IgD-negative memory B cell (primary cell): ENCODE measurements at regions not wholly inside any gene's neighbourhood (a gene's known extent, or its start where the extent isn't known, plus 50 kb on each side); places are given as distances from the start of the nearest gene placed in this dataset.
A peak's percentile ranks its signal among the peaks of the same experiment; 100 is the strongest.

Experiments
- H3K27ac Mint-ChIP-seq, 3 donors: one replicate each; pipeline ENCODE4 v1.8.0; 2020 to 2022; ENCODE audit warnings: mild to moderate bottlenecking in 3 of 3, mixed read lengths in 3 of 3, moderate library complexity in 1 of 3
- H3K27me3 Mint-ChIP-seq: one replicate; pipeline ENCODE4 v1.8.0; 2021; ENCODE audit warnings: mixed read lengths
- H3K36me3 Mint-ChIP-seq: one replicate; pipeline ENCODE4 v1.8.0; 2020; ENCODE audit warnings: mild to moderate bottlenecking, mixed read lengths
- H3K4me1 Mint-ChIP-seq, 3 donors: one replicate each; pipeline ENCODE4 v1.8.0; 2020 to 2022; ENCODE audit warnings: mixed read lengths in 3 of 3, mild to moderate bottlenecking in 1 of 3
- H3K4me3 Mint-ChIP-seq, 4 donors: one replicate each; pipeline ENCODE4 v1.8.0; 2020 to 2022; ENCODE audit warnings: mild to moderate bottlenecking in 4 of 4, mixed read lengths in 4 of 4, moderate library complexity in 3 of 4
- H3K9me3 Mint-ChIP-seq, 3 donors: one replicate each; pipeline ENCODE4 v1.8.0; 2020 to 2021; ENCODE audit warnings: mixed read lengths in 3 of 3, mild to moderate bottlenecking in 1 of 3

DNA sequence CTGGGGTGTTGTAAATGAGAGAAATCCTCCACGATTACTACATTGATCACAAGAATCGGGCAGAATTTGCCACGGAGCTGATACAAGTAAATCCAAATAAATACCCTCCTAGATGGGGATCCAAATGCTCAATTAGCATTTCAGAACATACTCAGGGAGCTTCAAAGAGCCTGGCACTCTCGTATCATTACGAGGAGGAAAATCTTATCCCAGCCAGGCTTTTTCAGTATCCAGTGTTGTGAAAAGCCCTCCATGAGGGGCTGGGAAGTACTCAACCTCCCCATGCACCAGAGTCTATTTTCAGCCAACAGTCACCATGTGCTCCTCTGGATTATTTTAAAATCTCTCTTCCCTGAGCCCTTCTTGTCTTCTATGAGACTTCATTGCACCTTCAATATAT lies 122.6 kb upstream of the ARRDC4 start:
- H3K9me3 Mint-ChIP-seq: peaks cover 8 to 11% (median 11%) of the 10 kb centered on the region in 3 donors
- no peak overlapping the region for H3K4me3 Mint-ChIP-seq
- H3K27me3 Mint-ChIP-seq: no peaks in the 10 kb centered on the region
- no peak overlapping the region for H3K27ac Mint-ChIP-seq
- H3K36me3 Mint-ChIP-seq: no peaks in the 10 kb centered on the region
- H3K4me1 Mint-ChIP-seq: no peaks in the 10 kb centered on the region

GRCh38 chr15:97838606-97839210 lies 121.8 kb upstream of the ARRDC4 start:
- no peaks in the 10 kb centered on the region for H3K4me1 Mint-ChIP-seq
- H3K36me3 Mint-ChIP-seq: no peaks in the 10 kb centered on the region
- H3K27ac Mint-ChIP-seq: no peak overlapping the region
- no peak overlapping the region for H3K4me3 Mint-ChIP-seq
- peaks cover 8 to 11% (median 11%) of the 10 kb centered on the region in 3 donors for H3K9me3 Mint-ChIP-seq
- H3K27me3 Mint-ChIP-seq: no peaks in the 10 kb centered on the region

DNA sequence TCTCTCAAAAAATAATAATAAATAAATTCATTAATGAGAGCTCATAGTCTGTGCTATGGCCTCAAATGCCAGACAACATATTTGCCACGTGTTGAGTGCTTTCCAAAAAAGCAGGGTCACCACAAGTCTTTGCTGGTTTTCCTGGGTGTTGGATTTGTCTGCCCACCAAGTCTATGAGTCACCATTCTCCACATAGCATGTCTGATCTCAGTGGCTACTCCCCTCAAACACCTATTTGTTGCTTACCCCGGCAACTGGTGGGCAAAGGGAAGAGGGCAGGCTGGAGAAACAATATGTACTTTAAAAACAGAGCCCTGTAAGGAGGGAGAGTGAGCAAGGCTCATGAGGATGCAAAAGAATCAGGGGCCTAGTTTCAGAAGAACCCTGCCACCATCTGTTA lies 120.0 kb upstream of the ARRDC4 start:
- Mint-ChIP-seq H3K4me3 (no peak overlapping the region), H3K27ac (no peak overlapping the region), H3K9me3 (peaks cover 6 to 11% (median 9%) of the 10 kb centered on the region in 3 donors), H3K36me3 (no peaks in the 10 kb centered on the region), H3K4me1 (no peaks in the 10 kb centered on the region), H3K27me3 (peaks cover 1% of the 10 kb centered on the region)

DNA sequence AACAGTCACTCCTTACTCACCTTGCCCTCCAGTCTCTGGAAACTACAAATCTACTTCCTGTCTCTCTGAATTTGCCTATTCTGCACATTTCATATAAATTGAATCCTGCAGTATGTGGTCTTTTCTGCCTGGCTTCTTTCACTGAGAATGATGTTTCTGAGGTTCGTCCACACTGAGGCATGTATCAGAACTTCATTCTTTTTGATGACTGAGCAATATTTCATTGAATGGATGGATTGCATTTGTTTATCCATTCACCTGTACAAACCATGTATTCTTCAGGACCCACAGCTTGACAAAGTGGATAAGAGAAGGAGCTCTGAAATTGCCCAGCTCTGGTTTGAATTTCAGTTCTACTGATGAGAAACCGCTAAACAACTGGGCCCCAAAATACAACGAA lies 118.9 kb upstream of the ARRDC4 start:
- H3K4me1 Mint-ChIP-seq: no peaks in the 10 kb centered on the region
- H3K4me3 Mint-ChIP-seq: no peak overlapping the region
- H3K27ac Mint-ChIP-seq: peak overlapping the region in 1 of 3 donors; percentile 39
- no peaks in the 10 kb centered on the region for H3K36me3 Mint-ChIP-seq
- peaks cover 1% of the 10 kb centered on the region for H3K27me3 Mint-ChIP-seq
- H3K9me3 Mint-ChIP-seq: peaks cover 0 to 6% (median 3%) of the 10 kb centered on the region in 3 donors

DNA sequence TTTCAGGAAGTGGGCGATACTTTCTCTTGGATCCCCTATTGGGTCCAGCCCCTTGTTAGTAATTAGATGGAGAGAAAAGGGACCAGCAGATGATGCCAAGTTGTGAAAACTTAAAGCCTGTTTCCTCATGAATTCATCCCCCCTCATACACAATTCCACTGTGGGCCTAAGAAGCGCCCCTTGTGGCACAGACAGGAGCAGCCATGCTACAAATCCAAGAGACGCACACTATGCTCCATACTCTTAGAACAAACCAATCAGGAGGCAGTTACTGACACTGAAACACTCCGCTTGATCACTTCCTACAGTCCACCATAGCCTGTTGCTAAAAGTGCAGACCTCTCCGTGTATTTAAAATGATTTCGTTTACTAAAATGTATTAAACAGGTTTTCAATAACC lies 111.3 kb upstream of the ARRDC4 start:
- H3K27ac Mint-ChIP-seq: no peak overlapping the region
- H3K36me3 Mint-ChIP-seq: no peaks in the 10 kb centered on the region
- no peak overlapping the region for H3K4me3 Mint-ChIP-seq
- H3K27me3 Mint-ChIP-seq: peaks cover 1% of the 10 kb centered on the region
- H3K4me1 Mint-ChIP-seq: peaks cover 0 to 3% (median 0%) of the 10 kb centered on the region in 3 donors
- H3K9me3 Mint-ChIP-seq: peaks cover 2 to 4% (median 3%) of the 10 kb centered on the region in 3 donors

GRCh38 chr15:97858296-97858695 lies 102.2 kb upstream of the ARRDC4 start:
- Mint-ChIP-seq H3K4me3 (no peak overlapping the region), H3K27me3 (no peaks in the 10 kb centered on the region), H3K4me1 (peaks cover 0 to 3% (median 0%) of the 10 kb centered on the region in 3 donors), H3K9me3 (peaks cover 2 to 5% (median 3%) of the 10 kb centered on the region in 3 donors), H3K27ac (no peak overlapping the region), H3K36me3 (peaks cover 2% of the 10 kb centered on the region)

DNA sequence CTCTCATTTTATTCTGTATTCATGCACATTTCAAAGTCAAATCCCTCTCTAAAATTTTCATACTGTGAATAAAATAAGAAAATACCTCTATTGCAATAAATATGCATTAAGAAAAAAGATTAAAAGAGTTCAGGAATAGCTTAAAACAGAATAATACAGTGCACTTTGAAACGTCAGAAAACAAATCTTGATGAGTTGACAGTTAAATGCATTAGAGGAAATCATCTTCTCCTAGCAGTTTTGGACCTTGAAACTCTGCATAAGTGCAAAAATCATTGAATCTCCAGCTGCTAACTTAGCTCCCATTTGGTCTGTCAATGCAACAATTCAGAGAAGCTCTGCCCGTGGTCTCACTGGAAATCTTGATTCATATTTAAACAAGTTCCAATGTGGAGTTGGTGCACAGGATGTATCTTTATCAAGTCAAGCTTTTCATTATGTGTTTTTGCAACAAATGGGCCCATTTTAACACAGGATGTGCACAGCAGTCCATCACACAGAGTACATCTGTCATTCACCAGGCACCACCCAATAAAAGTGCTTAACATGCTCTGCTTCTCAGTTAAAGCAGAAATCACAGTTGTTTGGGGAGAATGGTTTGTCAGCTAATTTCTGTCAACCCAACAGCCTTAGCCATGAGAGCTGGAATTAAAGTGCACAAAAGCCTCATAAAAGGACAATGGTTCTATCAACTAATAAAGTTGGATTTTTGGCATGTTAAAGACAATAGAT lies 98.8 kb upstream of the ARRDC4 start:
- Mint-ChIP-seq H3K4me1 (no peaks in the 10 kb centered on the region), H3K4me3 (no peak overlapping the region), H3K27ac (no peak overlapping the region), H3K27me3 (no peaks in the 10 kb centered on the region), H3K9me3 (peaks cover 2 to 5% (median 3%) of the 10 kb centered on the region in 3 donors), H3K36me3 (peaks cover 2% of the 10 kb centered on the region)

GRCh38 chr15:97866959-97867358 lies 93.5 kb upstream of the ARRDC4 start:
- Mint-ChIP-seq H3K27ac (no peak overlapping the region), H3K36me3 (no peaks in the 10 kb centered on the region), H3K27me3 (peaks cover 6% of the 10 kb centered on the region), H3K9me3 (peaks cover 1 to 2% (median 2%) of the 10 kb centered on the region in 3 donors), H3K4me3 (no peak overlapping the region), H3K4me1 (no peaks in the 10 kb centered on the region)

- Mint-ChIP-seq H3K9me3 (peaks cover 0 to 4% (median 2%) of the 10 kb centered on the region in 3 donors), H3K27ac (no peak overlapping the region), H3K27me3 (peaks cover 6% of the 10 kb centered on the region), H3K36me3 (no peaks in the 10 kb centered on the region), H3K4me3 (no peak overlapping the region), H3K4me1 (no peaks in the 10 kb centered on the region)
Observed at GRCh38 chr15:97867870-97868269, 92.6 kb upstream of the ARRDC4 start.

GRCh38 chr15:97868981-97869380 lies 91.5 kb upstream of the ARRDC4 start:
- Mint-ChIP-seq H3K9me3 (peaks cover 0 to 4% (median 2%) of the 10 kb centered on the region in 3 donors), H3K36me3 (no peaks in the 10 kb centered on the region), H3K27me3 (peaks cover 6% of the 10 kb centered on the region), H3K4me3 (no peak overlapping the region), H3K27ac (no peak overlapping the region), H3K4me1 (no peaks in the 10 kb centered on the region)

- Mint-ChIP-seq H3K27ac (no peak overlapping the region), H3K4me1 (no peaks in the 10 kb centered on the region), H3K36me3 (no peaks in the 10 kb centered on the region), H3K9me3 (peaks cover 0 to 4% (median 2%) of the 10 kb centered on the region in 3 donors), H3K27me3 (peaks cover 6% of the 10 kb centered on the region), H3K4me3 (no peak overlapping the region)
Observed at GRCh38 chr15:97870771-97871170, 89.7 kb upstream of the ARRDC4 start.

DNA sequence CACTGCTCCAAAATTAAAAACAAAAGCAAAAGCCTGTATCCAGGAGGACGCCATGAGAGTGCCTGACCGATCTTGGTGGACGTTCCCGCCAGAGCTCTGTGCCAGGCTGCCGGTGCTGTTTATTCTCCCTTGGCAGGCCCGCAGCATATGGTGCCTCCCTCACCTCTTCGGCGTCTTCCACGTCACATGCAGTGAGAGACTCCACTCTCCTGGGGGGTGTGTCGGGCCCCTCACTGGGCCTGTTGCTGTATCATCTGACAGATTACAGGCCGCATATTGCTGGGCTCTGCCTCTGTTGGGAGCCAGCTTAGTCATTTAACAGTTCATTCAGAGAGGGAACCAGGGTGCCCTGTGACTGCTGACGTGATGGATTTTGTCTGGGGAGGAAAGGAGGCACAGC lies 86.4 kb upstream of the ARRDC4 start:
- H3K27me3 Mint-ChIP-seq: peaks cover 5% of the 10 kb centered on the region
- H3K27ac Mint-ChIP-seq: no peak overlapping the region
- no peaks in the 10 kb centered on the region for H3K4me1 Mint-ChIP-seq
- H3K4me3 Mint-ChIP-seq: no peak overlapping the region
- H3K36me3 Mint-ChIP-seq: no peaks in the 10 kb centered on the region
- H3K9me3 Mint-ChIP-seq: peaks cover 0 to 4% (median 2%) of the 10 kb centered on the region in 3 donors

DNA sequence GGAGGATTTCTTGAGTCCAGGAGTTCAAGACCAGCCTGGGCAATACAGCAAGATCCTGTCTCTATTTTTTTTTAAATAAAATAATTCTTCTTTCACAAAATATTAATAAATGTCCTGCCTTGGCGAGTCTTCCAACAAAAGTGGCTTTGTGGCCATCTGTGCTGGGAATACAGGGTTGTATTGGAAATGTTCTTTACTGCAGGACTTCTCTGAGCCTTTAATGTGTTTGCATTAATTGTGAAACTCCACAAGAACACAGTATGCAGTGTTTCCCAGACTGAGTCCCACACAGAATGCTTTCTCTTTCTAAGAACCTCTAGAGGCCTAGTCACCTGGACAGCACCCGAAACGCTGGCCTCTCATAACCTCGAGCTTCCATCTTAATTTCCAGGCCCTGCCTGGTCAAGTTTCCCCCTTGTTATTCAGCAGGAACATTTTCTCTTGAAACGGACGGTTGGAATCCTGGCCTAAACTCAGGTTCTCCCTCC lies 85.4 kb upstream of the ARRDC4 start:
- Mint-ChIP-seq H3K27ac (no peak overlapping the region), H3K4me1 (no peaks in the 10 kb centered on the region), H3K27me3 (peaks cover 5% of the 10 kb centered on the region), H3K36me3 (no peaks in the 10 kb centered on the region), H3K4me3 (no peak overlapping the region), H3K9me3 (peaks cover 0 to 4% (median 2%) of the 10 kb centered on the region in 3 donors)

- no peaks in the 10 kb centered on the region for H3K4me1 Mint-ChIP-seq
- H3K27me3 Mint-ChIP-seq: peaks cover 5% of the 10 kb centered on the region
- peaks cover 0 to 7% (median 2%) of the 10 kb centered on the region in 3 donors for H3K9me3 Mint-ChIP-seq
- H3K4me3 Mint-ChIP-seq: no peak overlapping the region
- no peaks in the 10 kb centered on the region for H3K36me3 Mint-ChIP-seq
- H3K27ac Mint-ChIP-seq: no peak overlapping the region
Observed at GRCh38 chr15:97875513-97876280, 84.8 kb upstream of the ARRDC4 start.

DNA sequence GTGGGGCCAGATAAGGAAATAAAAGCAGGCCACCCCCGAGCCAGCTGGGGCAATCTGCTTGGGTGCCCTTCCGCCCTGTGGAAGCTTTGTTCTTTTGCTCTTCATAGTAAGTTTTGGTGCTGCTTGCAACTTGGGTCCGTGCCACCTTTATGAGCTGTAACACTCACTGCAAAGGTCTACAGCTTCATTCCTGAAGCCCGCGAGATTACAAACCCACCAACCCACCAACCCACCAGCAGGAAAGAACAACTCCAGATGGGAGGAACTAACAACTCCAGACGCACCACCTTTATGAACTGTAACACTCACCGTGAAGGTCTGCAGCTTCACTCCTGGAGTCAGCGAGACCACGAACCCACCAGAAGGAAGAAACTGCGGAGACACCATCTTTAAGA lies 84.2 kb upstream of the ARRDC4 start:
- H3K9me3 Mint-ChIP-seq: peaks cover 0 to 7% (median 2%) of the 10 kb centered on the region in 3 donors
- H3K27me3 Mint-ChIP-seq: peaks cover 3% of the 10 kb centered on the region
- no peak overlapping the region for H3K4me3 Mint-ChIP-seq
- peak overlapping the region in 1 of 3 donors; percentile 46 for H3K27ac Mint-ChIP-seq
- no peaks in the 10 kb centered on the region for H3K36me3 Mint-ChIP-seq
- H3K4me1 Mint-ChIP-seq: no peaks in the 10 kb centered on the region
